ENCODE measurements at regions not wholly inside any gene's neighbourhood (a gene's known extent, or its start where the extent isn't known, plus 50 kb on each side); places are given as distances from the start of the nearest gene placed in this dataset.

GRCh38 chr21:31460980-31461379 lies 116.9 kb upstream of the TIAM1 start:
- Mint-ChIP-seq H3K27ac (no peak overlapping the region), H3K27me3 (no peaks in the 10 kb centered on the region), H3K4me3 (no peak overlapping the region), H3K4me1 (ENCODE audit: low read depth) (peaks cover 3% of the 10 kb centered on the region), H3K36me3 (no peaks in the 10 kb centered on the region), H3K9me3 (no peaks in the 10 kb centered on the region)
- POLR2A ChIA-PET, result interaction anchor here (0.6 to 1.0 kb wide), 2 partner anchors 97 to 98 kb away, joined by 3 read pairs; no protein-coding TSS in a partner anchor
- intact Hi-C loops (cut with micrococcal nuclease), result no loop called here
- CTCF ChIA-PET, result interaction anchor here (1.0 kb wide), 1 partner anchor 428 kb away, joined by 3 read pairs; no protein-coding TSS in a partner anchor
- DNase-seq, result no peak

GRCh38 chr21:31459457-31459856 lies 115.4 kb upstream of the TIAM1 start:
- POLR2A ChIA-PET, result interaction anchor here (0.5 kb wide), 1 partner anchor 194 kb away, joined by 4 read pairs; no protein-coding TSS in a partner anchor
- no peak overlapping the region for H3K27ac Mint-ChIP-seq
- no peak for DNase-seq
- no peak overlapping the region for H3K4me3 Mint-ChIP-seq
- H3K4me1 Mint-ChIP-seq (ENCODE audit: low read depth), result peaks cover 3% of the 10 kb centered on the region
- CTCF ChIA-PET, result interaction anchor here (0.6 to 0.9 kb wide), 3 partner anchors 139 to 176 kb away, joined by 3 read pairs; no protein-coding TSS in a partner anchor
- H3K27me3 Mint-ChIP-seq, result no peaks in the 10 kb centered on the region
- H3K36me3 Mint-ChIP-seq, result no peaks in the 10 kb centered on the region
- no peaks in the 10 kb centered on the region for H3K9me3 Mint-ChIP-seq
- intact Hi-C loops (cut with micrococcal nuclease), result no loop called here

GRCh38 chr21:31457675-31458074 lies 113.6 kb upstream of the TIAM1 start:
- Mint-ChIP-seq H3K4me3 (no peak overlapping the region), H3K27me3 (no peaks in the 10 kb centered on the region), H3K4me1 (ENCODE audit: low read depth) (peaks cover 3% of the 10 kb centered on the region), H3K36me3 (no peaks in the 10 kb centered on the region), H3K27ac (no peak overlapping the region), H3K9me3 (no peaks in the 10 kb centered on the region)
- intact Hi-C loops (cut with micrococcal nuclease), result no loop called here
- DNase-seq, result no peak
- ChIA-PET CTCF (no interaction called here), POLR2A (no interaction called here)

DNA sequence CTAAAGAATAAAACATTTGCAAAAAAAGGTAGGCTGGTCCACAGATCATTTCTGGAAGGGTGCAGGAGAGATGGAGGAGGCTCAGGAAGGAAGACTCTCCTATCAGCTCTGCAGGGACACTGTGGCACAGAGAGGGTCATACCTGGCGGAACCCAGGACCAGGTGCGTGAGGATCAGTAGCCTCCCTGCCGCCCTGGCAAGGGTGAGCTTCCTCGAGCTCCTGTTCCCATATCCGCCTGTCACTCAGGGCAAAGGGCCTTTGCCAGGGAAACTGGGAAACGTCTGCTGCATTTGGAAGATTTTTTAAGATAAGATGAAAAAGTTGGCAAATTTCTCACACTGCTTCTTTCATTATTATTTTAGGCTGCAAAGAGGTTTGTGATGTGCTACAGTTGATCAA lies 112.1 kb upstream of the TIAM1 start:
- ChIA-PET POLR2A (no interaction called here), CTCF (no interaction called here)
- H3K36me3 Mint-ChIP-seq, result no peaks in the 10 kb centered on the region
- no peak overlapping the region for H3K27ac Mint-ChIP-seq
- DNase-seq, result no peak
- no peak overlapping the region for H3K4me3 Mint-ChIP-seq
- H3K4me1 Mint-ChIP-seq (ENCODE audit: low read depth), result peaks cover 3% of the 10 kb centered on the region
- no peaks in the 10 kb centered on the region for H3K27me3 Mint-ChIP-seq
- intact Hi-C loops (cut with micrococcal nuclease), result no loop called here
- H3K9me3 Mint-ChIP-seq, result no peaks in the 10 kb centered on the region

- Mint-ChIP-seq H3K4me1 (ENCODE audit: low read depth) (no peaks in the 10 kb centered on the region), H3K9me3 (no peaks in the 10 kb centered on the region), H3K4me3 (no peak overlapping the region), H3K27me3 (no peaks in the 10 kb centered on the region), H3K36me3 (no peaks in the 10 kb centered on the region), H3K27ac (no peak overlapping the region)
- intact Hi-C loops (cut with micrococcal nuclease), result no loop called here
- POLR2A ChIA-PET, result no interaction called here
- no peak for DNase-seq
- CTCF ChIA-PET, result no interaction called here
Measured at GRCh38 chr21:31455506-31455905, 111.4 kb upstream of the TIAM1 start.

DNA sequence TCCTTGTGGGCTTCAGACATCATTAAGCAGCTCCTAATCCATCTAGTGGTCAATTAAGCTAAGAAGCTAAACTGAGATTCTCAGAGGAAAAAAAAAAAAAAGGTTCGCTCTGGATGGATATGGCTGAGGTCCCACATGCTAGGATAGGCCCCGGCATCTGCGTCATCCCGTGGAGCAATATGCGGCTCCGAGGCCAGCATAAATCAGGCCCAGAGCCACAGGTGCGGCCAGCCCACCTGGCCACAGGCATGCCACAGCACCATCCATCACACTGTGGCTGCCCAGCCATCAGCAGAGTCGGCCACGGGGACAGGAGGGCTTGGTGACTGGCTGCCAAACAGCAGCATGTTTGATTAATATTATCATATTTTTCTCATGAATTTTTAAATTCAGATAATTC lies 106.9 kb upstream of the TIAM1 start:
- ChIA-PET POLR2A (no interaction called here), CTCF (no interaction called here)
- Mint-ChIP-seq H3K27me3 (no peaks in the 10 kb centered on the region), H3K9me3 (no peaks in the 10 kb centered on the region), H3K4me1 (ENCODE audit: low read depth) (peaks cover 16% of the 10 kb centered on the region), H3K36me3 (no peaks in the 10 kb centered on the region), H3K4me3 (no peak overlapping the region), H3K27ac (no peak overlapping the region)
- DNase-seq, result no peak
- intact Hi-C loops (cut with micrococcal nuclease), result no loop called here

GRCh38 chr21:31449921-31450535 lies 106.0 kb upstream of the TIAM1 start:
- Mint-ChIP-seq H3K4me1 (ENCODE audit: low read depth) (peaks cover 23% of the 10 kb centered on the region), H3K9me3 (no peaks in the 10 kb centered on the region), H3K27ac (no peak overlapping the region), H3K4me3 (no peak overlapping the region), H3K27me3 (no peaks in the 10 kb centered on the region), H3K36me3 (no peaks in the 10 kb centered on the region)
- ChIA-PET POLR2A (no interaction called here), CTCF (no interaction called here)
- intact Hi-C loops (cut with micrococcal nuclease), result no loop called here
- no peak for DNase-seq

DNA sequence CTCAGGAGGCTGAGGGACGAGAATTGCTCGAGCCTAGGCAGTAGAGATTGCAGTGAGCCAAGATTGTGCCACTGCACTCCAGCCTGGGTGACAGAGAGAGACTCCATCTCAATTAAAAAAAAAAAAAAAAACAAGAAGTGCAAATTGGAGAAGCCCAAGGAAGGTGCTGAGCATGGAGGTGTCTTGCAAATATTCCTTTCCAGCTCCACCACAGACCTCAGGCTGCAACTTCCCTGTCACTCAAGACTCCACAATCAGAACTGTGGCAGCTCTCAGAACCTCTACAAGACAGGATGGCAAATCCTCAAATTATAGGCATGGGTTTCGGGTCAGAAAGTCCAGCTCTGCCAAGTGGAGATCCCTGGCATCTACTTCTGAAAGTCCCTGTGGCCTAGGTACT lies 104.4 kb upstream of the TIAM1 start:
- Mint-ChIP-seq H3K4me1 (ENCODE audit: low read depth) (peaks cover 25% of the 10 kb centered on the region), H3K27ac (no peak overlapping the region), H3K4me3 (no peak overlapping the region), H3K9me3 (no peaks in the 10 kb centered on the region), H3K27me3 (no peaks in the 10 kb centered on the region), H3K36me3 (no peaks in the 10 kb centered on the region)
- CTCF ChIA-PET, result no interaction called here
- no peak for DNase-seq
- intact Hi-C loops (cut with micrococcal nuclease), result no loop called here
- POLR2A ChIA-PET, result no interaction called here

- CTCF ChIA-PET, result no interaction called here
- POLR2A ChIA-PET, result no interaction called here
- no peaks in the 10 kb centered on the region for H3K27me3 Mint-ChIP-seq
- intact Hi-C loops (cut with micrococcal nuclease), result no loop called here
- H3K4me1 Mint-ChIP-seq (ENCODE audit: low read depth), result peaks cover 25% of the 10 kb centered on the region
- DNase-seq, result no peak
- H3K27ac Mint-ChIP-seq, result no peak overlapping the region
- H3K4me3 Mint-ChIP-seq, result no peak overlapping the region
- no peaks in the 10 kb centered on the region for H3K36me3 Mint-ChIP-seq
- H3K9me3 Mint-ChIP-seq, result no peaks in the 10 kb centered on the region
Measured at GRCh38 chr21:31447505-31447904, 103.4 kb upstream of the TIAM1 start.

GRCh38 chr21:31446226-31446855 lies 102.3 kb upstream of the TIAM1 start:
- Mint-ChIP-seq H3K27me3 (no peaks in the 10 kb centered on the region), H3K9me3 (peaks cover 3% of the 10 kb centered on the region), H3K36me3 (peaks cover 2% of the 10 kb centered on the region), H3K27ac (no peak overlapping the region), H3K4me1 (ENCODE audit: low read depth) (peaks cover 25% of the 10 kb centered on the region), H3K4me3 (no peak overlapping the region)
- POLR2A ChIA-PET, result no interaction called here
- intact Hi-C loops (cut with micrococcal nuclease), result no loop called here
- DNase-seq, result peak; percentile 47
- CTCF ChIA-PET, result interaction anchor here (0.9 kb wide), 1 partner anchor 113 kb away, joined by 3 read pairs; no protein-coding TSS in a partner anchor

GRCh38 chr21:31445137-31445536 lies 101.1 kb upstream of the TIAM1 start:
- peaks cover 13% of the 10 kb centered on the region for H3K9me3 Mint-ChIP-seq
- H3K27ac Mint-ChIP-seq, result no peak overlapping the region

GRCh38 chr21:31443736-31444521 lies 99.9 kb upstream of the TIAM1 start:
- Mint-ChIP-seq H3K9me3 (peaks cover 20% of the 10 kb centered on the region), H3K4me3 (no peak overlapping the region)
- intact Hi-C loops (cut with micrococcal nuclease), result no loop called here

More at GRCh38 chr21:31445137-31445536, 101.1 kb upstream of the TIAM1 start:
- Mint-ChIP-seq H3K4me1 (ENCODE audit: low read depth) (peaks cover 25% of the 10 kb centered on the region), H3K4me3 (no peak overlapping the region), H3K36me3 (peaks cover 9% of the 10 kb centered on the region), H3K27me3 (no peaks in the 10 kb centered on the region)
- CTCF ChIA-PET, result no interaction called here
- POLR2A ChIA-PET, result no interaction called here
- DNase-seq, result no peak
- intact Hi-C loops (cut with micrococcal nuclease), result no loop called here

More at GRCh38 chr21:31443736-31444521, 99.9 kb upstream of the TIAM1 start:
- Mint-ChIP-seq H3K27me3 (no peaks in the 10 kb centered on the region), H3K27ac (no peak overlapping the region), H3K36me3 (peaks cover 12% of the 10 kb centered on the region), H3K4me1 (ENCODE audit: low read depth) (peaks cover 25% of the 10 kb centered on the region)
- POLR2A ChIA-PET, result no interaction called here
- CTCF ChIA-PET, result interaction anchor here (0.6 kb wide), 1 partner anchor 124 kb away, joined by 3 read pairs; no protein-coding TSS in a partner anchor
- DNase-seq, result no peak
